Hepatocyte (in vitro differentiated cells): ENCODE measurements at regions not wholly inside any gene's neighbourhood (a gene's known extent, or its start where the extent isn't known, plus 50 kb on each side); places are given as distances from the start of the nearest gene placed in this dataset.
"Not testable (repeated sequence)": the region's sequence is repeated elsewhere in the genome, so short reads cannot be mapped to it uniquely, and the experiment has no call there.

ENCODE experiments used
- EZH2phosphoT487 ChIP-seq: fragments of 200-600 bp; sonication (generic); IDR thresholded peaks from one replicate; pipeline ENCODE4 v1.6.1; 2018; ENCODE audit warnings: antibody characterized with exemption, mild to moderate bottlenecking, low read depth, moderate library complexity; ENCODE audit not compliant: unreplicated experiment, severe bottlenecking
- TF ChIP-seq, protein P1 (sequence below): fragments of 200-600 bp; sonication (generic); IDR thresholded peaks from 2 replicates; pipeline ENCODE4 v1.5.1; 2016; ENCODE audit warnings: antibody characterized with exemption, mild to moderate bottlenecking; ENCODE audit not compliant: poor library complexity

DNA sequence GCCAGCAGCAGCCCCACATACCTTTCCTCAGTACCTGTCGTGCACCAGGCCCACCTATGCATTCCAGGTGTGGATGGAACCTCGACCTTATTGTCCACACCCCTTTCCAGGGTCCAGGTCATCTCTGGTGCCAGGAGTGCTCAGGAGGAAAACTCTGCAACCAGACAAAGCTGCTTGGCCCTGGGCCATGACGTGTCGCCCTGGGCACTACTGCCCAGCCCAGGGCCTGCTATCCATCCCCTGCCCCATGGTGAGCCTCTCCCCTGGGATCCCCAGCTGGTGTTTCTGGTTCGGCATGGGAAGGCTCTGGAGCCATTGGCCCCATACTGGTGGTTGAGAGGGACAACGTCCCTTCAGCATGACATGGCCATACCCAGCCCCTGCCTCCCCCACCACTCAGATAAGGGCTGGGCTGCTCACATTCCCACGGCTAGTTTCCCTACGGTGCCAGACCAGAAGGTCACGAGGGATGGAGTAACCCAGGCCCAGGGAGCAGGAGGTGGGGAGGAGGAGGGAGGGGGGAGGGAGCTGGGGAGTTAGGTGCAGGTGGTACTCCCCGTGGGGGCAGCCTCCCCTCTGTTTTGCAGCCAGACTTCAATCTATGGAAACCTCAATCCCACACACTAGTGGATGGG is 123.2 kb upstream of the MTLN start:
- TF ChIP-seq, protein P1, sequence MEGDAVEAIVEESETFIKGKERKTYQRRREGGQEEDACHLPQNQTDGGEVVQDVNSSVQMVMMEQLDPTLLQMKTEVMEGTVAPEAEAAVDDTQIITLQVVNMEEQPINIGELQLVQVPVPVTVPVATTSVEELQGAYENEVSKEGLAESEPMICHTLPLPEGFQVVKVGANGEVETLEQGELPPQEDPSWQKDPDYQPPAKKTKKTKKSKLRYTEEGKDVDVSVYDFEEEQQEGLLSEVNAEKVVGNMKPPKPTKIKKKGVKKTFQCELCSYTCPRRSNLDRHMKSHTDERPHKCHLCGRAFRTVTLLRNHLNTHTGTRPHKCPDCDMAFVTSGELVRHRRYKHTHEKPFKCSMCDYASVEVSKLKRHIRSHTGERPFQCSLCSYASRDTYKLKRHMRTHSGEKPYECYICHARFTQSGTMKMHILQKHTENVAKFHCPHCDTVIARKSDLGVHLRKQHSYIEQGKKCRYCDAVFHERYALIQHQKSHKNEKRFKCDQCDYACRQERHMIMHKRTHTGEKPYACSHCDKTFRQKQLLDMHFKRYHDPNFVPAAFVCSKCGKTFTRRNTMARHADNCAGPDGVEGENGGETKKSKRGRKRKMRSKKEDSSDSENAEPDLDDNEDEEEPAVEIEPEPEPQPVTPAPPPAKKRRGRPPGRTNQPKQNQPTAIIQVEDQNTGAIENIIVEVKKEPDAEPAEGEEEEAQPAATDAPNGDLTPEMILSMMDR, result not testable (repeated sequence)
- not testable (repeated sequence) for TF ChIP-seq EZH2phosphoT487
